Breast epithelium (tissue), 3 donors: ENCODE measurements at regions not wholly inside any gene's neighbourhood (a gene's known extent, or its start where the extent isn't known, plus 50 kb on each side); places are given as distances from the start of the nearest gene placed in this dataset.

Experiments used
- CTCF ChIP-seq, 3 donors: fragments of 450-650 bp; IDR thresholded peaks; one replicate each; pipeline ENCODE4 v1.5.1; 2016 to 2017; ENCODE audit warnings: antibody characterized with exemption in 3 of 3, mild to moderate bottlenecking in 3 of 3, moderate library complexity in 3 of 3
- POLR2A ChIP-seq: fragments of 450-650 bp; IDR thresholded peaks from one replicate; pipeline ENCODE4 v1.6.1; 2016; ENCODE audit warnings: antibody characterized with exemption, mild to moderate bottlenecking, moderate library complexity

GRCh38 chr22:35159343-35159742 is 93.4 kb downstream of the ISX start:
- TF ChIP-seq POLR2A, result no peak
- no peak for TF ChIP-seq CTCF (IDR thresholded peaks at IDR 0.05)
